Caco-2 (cell line): ENCODE measurements at regions not wholly inside any gene's neighbourhood (a gene's known extent, or its start where the extent isn't known, plus 50 kb on each side); places are given as distances from the start of the nearest gene placed in this dataset.
A peak's percentile ranks its signal among the peaks of the same experiment; 100 is the strongest.

Experiments used
- BruUV-seq: library from RNA; stranded (reverse); fragments of 400-500 nt; replicated peaks from 2 replicates; lab custom pipeline; 2021; lab: Mats Ljungman, UMichigan
- CTCF ChIA-PET: fragments of 300-600 bp; sonication (Branson Sonifier 250); formaldehyde crosslinking; loops from one replicate; lab custom pipeline; 2022; ENCODE audit warnings: antibody characterized with exemption; lab: Charles Lee
- POLR2A ChIA-PET: fragments of 300-600 bp; sonication (Branson Sonifier 250); formaldehyde crosslinking; loops from one replicate; lab custom pipeline; 2022; ENCODE audit warnings: antibody characterized with exemption; lab: Charles Lee
- DNase-seq, 2 experiments: peaks; one replicate each; pipeline versions ENCODE4 v3.0.0 to v3.0.0-alpha.2; 2020 to 2022
- H3K27me3 ChIP-seq: replicated peaks from 2 replicates; pipeline ENCODE4 v1.6.0; 2011; ENCODE audit warnings: low read length; ENCODE audit not compliant: control insufficient read depth, insufficient read depth
- H3K36me3 ChIP-seq: 2 replicates; pipeline ENCODE4 v1.5.1; 2011; ENCODE audit warnings: low read length; ENCODE audit not compliant: control insufficient read depth, insufficient read depth
- H3K4me1 ChIP-seq: fragments of 250-450 bp; sonication (Bioruptor Pico); 2 replicates; pipeline ENCODE4 v1.5.1; 2020; ENCODE audit warnings: mild to moderate bottlenecking
- H3K4me3 ChIP-seq: 2 replicates; pipeline ENCODE4 v1.5.1; 2011; ENCODE audit warnings: low read depth, mild to moderate bottlenecking, control low read depth, low read length
- H3K9me3 ChIP-seq: fragments of 250-450 bp; sonication (Bioruptor Pico); 2 replicates; pipeline ENCODE4 v1.5.1; 2020; ENCODE audit warnings: mild to moderate bottlenecking, moderate library complexity
- H3K27ac Mint-ChIP-seq: one replicate; pipeline ENCODE4 v1.8.0; 2022; ENCODE audit warnings: mixed read lengths; ENCODE audit not compliant: unreplicated experiment
- H3K27me3 Mint-ChIP-seq: one replicate; pipeline ENCODE4 v1.8.0; 2022; ENCODE audit warnings: mixed read lengths; ENCODE audit not compliant: insufficient read depth, unreplicated experiment
- H3K36me3 Mint-ChIP-seq: one replicate; pipeline ENCODE4 v1.8.0; 2022; ENCODE audit warnings: mild to moderate bottlenecking, mixed read lengths; ENCODE audit not compliant: insufficient read depth, unreplicated experiment
- H3K4me1 Mint-ChIP-seq: one replicate; pipeline ENCODE4 v1.8.0; 2022; ENCODE audit warnings: low read depth, mixed read lengths; ENCODE audit not compliant: unreplicated experiment
- H3K4me3 Mint-ChIP-seq: one replicate; pipeline ENCODE4 v1.8.0; 2022; ENCODE audit warnings: mild to moderate bottlenecking, moderate library complexity, mixed read lengths; ENCODE audit not compliant: unreplicated experiment
- H3K9me3 Mint-ChIP-seq: one replicate; pipeline ENCODE4 v1.8.0; 2022; ENCODE audit warnings: mixed read lengths; ENCODE audit not compliant: unreplicated experiment
- intact Hi-C: fragments of 100-400 bp; cut with micrococcal nuclease; formaldehyde crosslinking; loops from one replicate; pipeline ENCODE4 v1.10.0; 2022; ENCODE audit not compliant: unreplicated experiment
- TF ChIP-seq, protein P1 (sequence below), 2 experiments: fragments of 200-600 bp in 1 of 2; IDR thresholded peaks; 1 replicate in 1 of 2; 2 replicates in 1 of 2; pipeline versions ENCODE4 v1.5.1 to v1.8.0; 2011 to 2022; ENCODE audit warnings: antibody characterized with exemption in 1 of 2, control low read depth in 1 of 2, inconsistent platforms in 1 of 2, low read depth in 1 of 2, low read length in 1 of 2, mild to moderate bottlenecking in 1 of 2, moderate library complexity in 1 of 2; ENCODE audit not compliant: insufficient read depth in 1 of 2, severe bottlenecking in 1 of 2, unreplicated experiment in 1 of 2

DNA sequence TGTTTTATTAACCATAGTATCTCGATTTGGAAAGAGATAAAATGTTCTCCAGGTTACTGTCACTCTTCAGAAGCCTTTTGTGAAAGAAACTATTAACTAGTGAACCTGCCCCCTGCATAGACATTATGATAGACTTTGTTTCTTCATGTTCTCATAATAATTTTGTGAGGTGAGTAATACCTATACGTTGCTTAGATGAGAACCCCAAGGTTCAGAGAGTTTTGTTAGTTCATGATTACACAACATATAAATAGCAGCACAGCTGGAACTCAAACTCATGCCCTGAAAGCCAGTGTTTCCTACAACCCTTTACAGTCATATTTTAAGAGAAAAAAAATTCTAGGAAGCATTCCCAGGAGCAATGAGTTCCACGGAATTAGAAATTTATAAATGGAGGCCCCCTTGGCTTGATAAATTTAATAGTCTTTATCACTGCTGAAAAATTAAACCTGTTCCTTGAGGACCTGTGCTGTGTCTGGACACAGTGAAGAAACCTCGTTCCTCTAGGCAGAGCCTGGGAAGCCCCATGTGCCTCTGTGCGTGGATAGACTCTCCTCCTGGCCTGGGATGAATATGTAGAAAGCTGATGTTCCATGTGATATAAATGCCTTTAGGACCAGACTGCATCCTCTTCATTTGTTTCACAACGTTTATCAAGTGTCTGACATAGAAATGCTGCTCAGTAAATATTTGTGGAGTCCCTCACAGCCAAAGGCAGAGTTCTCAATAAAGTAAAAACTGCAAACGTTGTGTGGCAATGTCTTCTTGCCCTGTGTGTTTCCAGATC is 1257.0 kb upstream of the GYPC start:
- H3K27me3 Mint-ChIP-seq, result peaks cover 3% of the 10 kb centered on the region
- no peaks in the 10 kb centered on the region for H3K36me3 Mint-ChIP-seq
- no peaks in the 10 kb centered on the region for H3K4me1 ChIP-seq
- TF ChIP-seq, protein P1, sequence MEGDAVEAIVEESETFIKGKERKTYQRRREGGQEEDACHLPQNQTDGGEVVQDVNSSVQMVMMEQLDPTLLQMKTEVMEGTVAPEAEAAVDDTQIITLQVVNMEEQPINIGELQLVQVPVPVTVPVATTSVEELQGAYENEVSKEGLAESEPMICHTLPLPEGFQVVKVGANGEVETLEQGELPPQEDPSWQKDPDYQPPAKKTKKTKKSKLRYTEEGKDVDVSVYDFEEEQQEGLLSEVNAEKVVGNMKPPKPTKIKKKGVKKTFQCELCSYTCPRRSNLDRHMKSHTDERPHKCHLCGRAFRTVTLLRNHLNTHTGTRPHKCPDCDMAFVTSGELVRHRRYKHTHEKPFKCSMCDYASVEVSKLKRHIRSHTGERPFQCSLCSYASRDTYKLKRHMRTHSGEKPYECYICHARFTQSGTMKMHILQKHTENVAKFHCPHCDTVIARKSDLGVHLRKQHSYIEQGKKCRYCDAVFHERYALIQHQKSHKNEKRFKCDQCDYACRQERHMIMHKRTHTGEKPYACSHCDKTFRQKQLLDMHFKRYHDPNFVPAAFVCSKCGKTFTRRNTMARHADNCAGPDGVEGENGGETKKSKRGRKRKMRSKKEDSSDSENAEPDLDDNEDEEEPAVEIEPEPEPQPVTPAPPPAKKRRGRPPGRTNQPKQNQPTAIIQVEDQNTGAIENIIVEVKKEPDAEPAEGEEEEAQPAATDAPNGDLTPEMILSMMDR (IDR thresholded peaks at IDR 0.05; ENCODE audit: insufficient read depth in 1 of 2, low read depth in 1 of 2, low read length in 1 of 2, severe bottlenecking in 1 of 2, unreplicated experiment in 1 of 2), result no peak
- intact Hi-C loops, result no loop called here
- H3K4me3 Mint-ChIP-seq, result no peak overlapping the region
- no peaks in the 10 kb centered on the region for H3K4me1 Mint-ChIP-seq
- H3K9me3 Mint-ChIP-seq, result no peaks in the 10 kb centered on the region
- no peak overlapping the region for H3K4me3 ChIP-seq
- H3K36me3 ChIP-seq, result no peaks in the 10 kb centered on the region
- no TSS peak for BruUV-seq
- POLR2A ChIA-PET, result no interaction called here
- H3K9me3 ChIP-seq, result no peaks in the 10 kb centered on the region
- H3K27me3 ChIP-seq, result no peaks in the 10 kb centered on the region
- H3K27ac Mint-ChIP-seq, result no peak overlapping the region
- CTCF ChIA-PET, result no interaction called here
- DNase-seq, result no peak

DNA sequence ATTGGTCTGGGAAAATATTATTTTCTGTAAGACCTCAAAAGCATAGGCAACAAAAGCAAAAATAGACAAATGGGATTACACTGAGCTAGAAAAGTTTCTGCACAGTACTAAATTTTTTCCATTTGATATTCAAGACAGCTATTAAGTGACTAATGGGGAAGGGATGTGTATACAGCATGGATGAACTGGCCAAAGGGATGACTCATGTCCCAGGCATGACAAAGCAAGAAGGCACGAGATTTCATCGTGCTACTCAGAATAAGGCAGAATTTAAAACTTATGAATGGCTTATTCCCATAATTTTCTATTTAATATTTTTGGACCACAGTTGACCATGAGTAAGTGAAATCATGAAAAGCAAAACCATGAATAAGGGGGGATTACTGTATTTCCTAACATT is 1250.1 kb upstream of the GYPC start:
- peak in 1 of 2 experiments; percentile 5 for DNase-seq
- no TSS peak for BruUV-seq
- CTCF ChIA-PET, result no interaction called here
- POLR2A ChIA-PET, result no interaction called here
- Mint-ChIP-seq H3K27ac (no peak overlapping the region), H3K9me3 (no peaks in the 10 kb centered on the region), H3K36me3 (no peaks in the 10 kb centered on the region), H3K27me3 (no peaks in the 10 kb centered on the region), H3K4me1 (no peaks in the 10 kb centered on the region), H3K4me3 (no peak overlapping the region)
- H3K9me3 ChIP-seq, result no peaks in the 10 kb centered on the region
- H3K36me3 ChIP-seq, result no peaks in the 10 kb centered on the region
- TF ChIP-seq, protein P1 (IDR thresholded peaks at IDR 0.05; ENCODE audit: insufficient read depth in 1 of 2, low read depth in 1 of 2, low read length in 1 of 2, severe bottlenecking in 1 of 2, unreplicated experiment in 1 of 2), result no peak
- no peak overlapping the region for H3K4me3 ChIP-seq
- intact Hi-C loops, result no loop called here
- H3K4me1 ChIP-seq, result no peaks in the 10 kb centered on the region
- no peaks in the 10 kb centered on the region for H3K27me3 ChIP-seq

GRCh38 chr2:125408874-125409538 is 1247.0 kb upstream of the GYPC start:
- Mint-ChIP-seq H3K4me3 (no peak overlapping the region), H3K27me3 (no peaks in the 10 kb centered on the region), H3K36me3 (no peaks in the 10 kb centered on the region), H3K4me1 (no peaks in the 10 kb centered on the region), H3K27ac (no peak overlapping the region), H3K9me3 (no peaks in the 10 kb centered on the region)
- ChIA-PET CTCF (no interaction called here), POLR2A (no interaction called here)
- no peak for DNase-seq
- no TSS peak for BruUV-seq
- Histone ChIP-seq H3K4me3 (no peak overlapping the region), H3K9me3 (no peaks in the 10 kb centered on the region), H3K4me1 (no peaks in the 10 kb centered on the region), H3K36me3 (no peaks in the 10 kb centered on the region), H3K27me3 (no peaks in the 10 kb centered on the region)
- TF ChIP-seq, protein P1 (IDR thresholded peaks at IDR 0.05; ENCODE audit: insufficient read depth in 1 of 2, low read depth in 1 of 2, low read length in 1 of 2, severe bottlenecking in 1 of 2, unreplicated experiment in 1 of 2), result no peak
- intact Hi-C loops, result loop anchor here (1.0 kb wide), 1 partner anchor 12 kb away; no protein-coding TSS in a partner anchor
